MCF 10A (cell line): ENCODE measurements at regions not wholly inside any gene's neighbourhood (a gene's known extent, or its start where the extent isn't known, plus 50 kb on each side); places are given as distances from the start of the nearest gene placed in this dataset.

Experiments used
- BruUV-seq: library from RNA; stranded (reverse); fragments of 400-500 nt; replicated peaks from 2 replicates; lab custom pipeline; 2021; lab: Mats Ljungman, UMichigan
- CTCF ChIA-PET: fragments of 300-600 bp; sonication (Branson Sonifier 250); formaldehyde crosslinking; extraction: SDS; loops from one replicate; lab custom pipeline; 2021; ENCODE audit warnings: antibody characterized with exemption, inconsistent platforms; lab: Yijun Ruan, JAX
- POLR2A ChIA-PET: fragments of 300-600, 350-650 bp; sonication (Branson Sonifier 250); formaldehyde crosslinking; extraction: SDS; loops from one replicate; lab custom pipeline; 2020; ENCODE audit warnings: antibody characterized with exemption, inconsistent platforms; lab: Yijun Ruan, JAX
- DNase-seq: peaks from one replicate; pipeline ENCODE4 v3.0.0-alpha.2; 2018; ENCODE audit not compliant: unreplicated experiment
- H3K27ac Mint-ChIP-seq: one replicate; pipeline ENCODE4 v1.8.0; 2022; ENCODE audit warnings: mild to moderate bottlenecking, low read depth, mixed read lengths; ENCODE audit not compliant: unreplicated experiment
- H3K27me3 Mint-ChIP-seq: one replicate; pipeline ENCODE4 v1.8.0; 2022; ENCODE audit warnings: mixed read lengths; ENCODE audit not compliant: insufficient read depth, unreplicated experiment
- H3K36me3 Mint-ChIP-seq: one replicate; pipeline ENCODE4 v1.8.0; 2022; ENCODE audit warnings: mild to moderate bottlenecking, moderate library complexity, mixed read lengths; ENCODE audit not compliant: insufficient read depth, unreplicated experiment
- H3K4me1 Mint-ChIP-seq: one replicate; pipeline ENCODE4 v1.8.0; 2022; ENCODE audit warnings: mixed read lengths; ENCODE audit not compliant: insufficient read depth, unreplicated experiment
- H3K4me3 Mint-ChIP-seq: one replicate; pipeline ENCODE4 v1.8.0; 2022; ENCODE audit warnings: mild to moderate bottlenecking, moderate library complexity, mixed read lengths; ENCODE audit not compliant: unreplicated experiment
- H3K9me3 Mint-ChIP-seq: one replicate; pipeline ENCODE4 v1.8.0; 2022; ENCODE audit warnings: mixed read lengths; ENCODE audit not compliant: unreplicated experiment
- intact Hi-C: fragments of 100-400 bp; cut with micrococcal nuclease; formaldehyde crosslinking; loops from 2 replicates; pipeline ENCODE4 v1.14.1; 2022
- TF ChIP-seq, protein P1 (sequence below): fragments of 200-600 bp; IDR thresholded peaks from one replicate; pipeline ENCODE4 v1.8.0; 2022; ENCODE audit warnings: antibody characterized with exemption, mild to moderate bottlenecking; ENCODE audit not compliant: unreplicated experiment

DNA sequence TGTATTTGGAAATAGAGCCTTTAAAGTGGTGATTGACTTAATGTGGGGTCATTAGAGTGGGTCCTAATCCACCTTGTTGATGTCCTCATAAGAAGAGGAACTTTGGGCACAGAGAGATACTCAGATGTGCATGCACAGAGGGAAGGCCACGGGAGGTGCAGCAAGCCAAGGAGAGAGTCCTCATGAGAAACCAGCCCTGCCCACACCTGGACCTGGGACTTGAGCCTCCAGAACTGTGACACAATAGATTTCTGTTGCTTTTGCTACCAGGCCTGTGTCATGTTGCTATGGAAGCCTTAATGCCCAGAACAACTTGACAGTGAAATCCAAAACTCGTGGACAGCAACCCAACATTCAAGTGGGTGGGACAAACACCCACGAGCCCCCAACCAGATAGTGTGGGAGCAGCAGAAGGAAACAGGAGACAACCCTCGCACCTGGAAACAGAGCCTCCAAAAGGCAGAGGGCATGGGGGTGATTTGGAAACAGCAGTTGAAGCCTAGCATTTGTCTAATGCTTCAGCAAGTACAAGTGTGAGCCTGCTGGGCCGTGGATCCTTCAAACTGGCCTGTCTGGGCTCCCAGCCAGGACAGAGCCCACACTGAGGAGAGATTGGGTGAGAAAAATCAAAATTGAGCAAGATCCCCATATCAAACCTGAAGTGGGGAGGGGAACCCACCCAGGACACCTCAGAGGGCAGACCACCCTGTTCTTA, 201.0 kb upstream of the CST7 start:
- H3K4me3 Mint-ChIP-seq = no peak overlapping the region
- POLR2A ChIA-PET = no interaction called here

DNA sequence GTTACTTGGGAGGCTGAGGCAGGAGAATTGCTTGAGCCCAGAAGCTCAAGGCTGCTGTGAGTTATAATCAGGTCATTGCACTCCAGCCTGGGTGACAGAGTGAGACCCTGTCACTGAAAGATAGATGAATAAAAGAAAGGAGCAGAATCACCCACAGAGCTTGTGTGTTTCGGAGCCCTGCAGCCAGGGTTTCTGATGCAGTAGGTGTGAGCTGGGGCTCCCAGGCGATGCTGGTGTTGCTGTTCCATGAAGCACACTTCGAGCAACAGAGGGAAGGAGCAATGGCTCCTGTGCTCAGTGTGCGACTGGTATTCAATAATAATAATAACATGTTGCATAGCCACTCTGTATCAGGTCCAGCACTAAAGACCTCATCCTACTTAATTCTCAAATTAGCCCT, 197.5 kb upstream of the CST7 start:
- Mint-ChIP-seq H3K9me3 (peaks cover 11% of the 10 kb centered on the region), H3K4me1 (no peaks in the 10 kb centered on the region), H3K27me3 (no peaks in the 10 kb centered on the region), H3K27ac (no peak overlapping the region), H3K4me3 (no peak overlapping the region), H3K36me3 (no peaks in the 10 kb centered on the region)
- no TSS peak for BruUV-seq
- ChIA-PET POLR2A (no interaction called here), CTCF (interaction anchor here (0.6 kb wide), 4 partner anchors 11 to 149 kb away, joined by 3 to 4 read pairs (median 3); no protein-coding TSS in a partner anchor)
- intact Hi-C loops = no loop called here
- no peak for DNase-seq
- TF ChIP-seq, protein P1, sequence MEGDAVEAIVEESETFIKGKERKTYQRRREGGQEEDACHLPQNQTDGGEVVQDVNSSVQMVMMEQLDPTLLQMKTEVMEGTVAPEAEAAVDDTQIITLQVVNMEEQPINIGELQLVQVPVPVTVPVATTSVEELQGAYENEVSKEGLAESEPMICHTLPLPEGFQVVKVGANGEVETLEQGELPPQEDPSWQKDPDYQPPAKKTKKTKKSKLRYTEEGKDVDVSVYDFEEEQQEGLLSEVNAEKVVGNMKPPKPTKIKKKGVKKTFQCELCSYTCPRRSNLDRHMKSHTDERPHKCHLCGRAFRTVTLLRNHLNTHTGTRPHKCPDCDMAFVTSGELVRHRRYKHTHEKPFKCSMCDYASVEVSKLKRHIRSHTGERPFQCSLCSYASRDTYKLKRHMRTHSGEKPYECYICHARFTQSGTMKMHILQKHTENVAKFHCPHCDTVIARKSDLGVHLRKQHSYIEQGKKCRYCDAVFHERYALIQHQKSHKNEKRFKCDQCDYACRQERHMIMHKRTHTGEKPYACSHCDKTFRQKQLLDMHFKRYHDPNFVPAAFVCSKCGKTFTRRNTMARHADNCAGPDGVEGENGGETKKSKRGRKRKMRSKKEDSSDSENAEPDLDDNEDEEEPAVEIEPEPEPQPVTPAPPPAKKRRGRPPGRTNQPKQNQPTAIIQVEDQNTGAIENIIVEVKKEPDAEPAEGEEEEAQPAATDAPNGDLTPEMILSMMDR = no peak

More for the DNA sequence above, 201.0 kb upstream of the CST7 start:
- DNase-seq = no peak
- TF ChIP-seq, protein P1 = no peak
- Mint-ChIP-seq H3K27ac (no peak overlapping the region), H3K36me3 (no peaks in the 10 kb centered on the region), H3K27me3 (no peaks in the 10 kb centered on the region), H3K9me3 (peaks cover 11% of the 10 kb centered on the region), H3K4me1 (no peaks in the 10 kb centered on the region)
- no TSS peak for BruUV-seq
- intact Hi-C loops = no loop called here
- CTCF ChIA-PET = no interaction called here

DNA sequence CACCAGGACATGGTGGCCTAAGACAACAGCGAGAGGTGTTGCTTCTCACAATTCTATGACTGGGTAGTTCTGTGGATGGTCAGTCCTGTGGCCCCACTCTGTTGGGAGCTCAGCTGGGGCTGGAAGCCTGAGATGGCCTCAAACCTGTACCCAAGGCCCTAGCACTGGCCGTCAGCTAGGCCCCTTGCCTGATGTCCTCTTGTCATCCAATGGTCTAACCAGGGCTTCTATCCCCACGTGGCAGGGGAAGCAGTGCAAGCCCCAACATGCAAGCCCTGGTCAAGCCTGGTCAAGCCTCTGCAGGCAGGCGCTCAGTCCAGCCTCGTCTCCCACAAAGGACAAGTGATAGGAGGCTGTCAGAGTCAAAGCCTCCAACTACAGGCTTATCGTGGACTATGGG, 196.5 kb upstream of the CST7 start:
- peaks cover 11% of the 10 kb centered on the region for H3K9me3 Mint-ChIP-seq
- TF ChIP-seq, protein P1 = no peak
- no TSS peak for BruUV-seq
- no peak for DNase-seq
- POLR2A ChIA-PET = no interaction called here
- CTCF ChIA-PET = interaction anchor here (0.9 kb wide), 1 partner anchor 29 kb away, joined by 3 read pairs; no protein-coding TSS in a partner anchor
- intact Hi-C loops = no loop called here
- H3K4me3 Mint-ChIP-seq = no peak overlapping the region
- H3K27me3 Mint-ChIP-seq = no peaks in the 10 kb centered on the region
- H3K36me3 Mint-ChIP-seq = no peaks in the 10 kb centered on the region
- H3K4me1 Mint-ChIP-seq = no peaks in the 10 kb centered on the region
- no peak overlapping the region for H3K27ac Mint-ChIP-seq

DNA sequence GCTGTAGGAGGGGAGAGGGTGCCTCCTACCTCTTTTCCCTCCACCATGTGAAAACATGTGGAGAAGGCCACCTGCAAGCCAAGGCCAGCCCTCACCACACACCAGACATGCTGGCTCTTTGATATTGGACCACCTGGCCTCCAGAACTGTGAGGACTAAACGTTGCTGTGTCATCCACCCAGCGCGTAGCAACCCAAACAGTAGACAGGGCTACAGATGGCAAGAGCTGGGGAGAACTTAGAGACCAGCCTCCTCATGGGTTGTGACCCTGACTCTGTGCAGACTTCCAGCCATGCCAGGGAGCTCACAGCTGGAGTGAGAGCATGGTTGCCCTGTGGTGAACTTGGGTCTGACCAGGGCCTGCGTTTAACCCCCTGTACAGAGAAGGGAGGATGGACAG, 195.9 kb upstream of the CST7 start:
- TF ChIP-seq, protein P1 = no peak
- CTCF ChIA-PET = interaction anchor here (0.9 kb wide), 1 partner anchor 28 kb away, joined by 3 read pairs; no protein-coding TSS in a partner anchor
- H3K4me3 Mint-ChIP-seq = no peak overlapping the region
- H3K4me1 Mint-ChIP-seq = no peaks in the 10 kb centered on the region
- H3K27me3 Mint-ChIP-seq = no peaks in the 10 kb centered on the region
- peaks cover 10% of the 10 kb centered on the region for H3K9me3 Mint-ChIP-seq
- POLR2A ChIA-PET = no interaction called here
- H3K36me3 Mint-ChIP-seq = no peaks in the 10 kb centered on the region
- no peak for DNase-seq
- no peak overlapping the region for H3K27ac Mint-ChIP-seq
- BruUV-seq = no TSS peak
- intact Hi-C loops = no loop called here
